Natural killer cell (primary cell): ENCODE measurements at regions not wholly inside any gene's neighbourhood (a gene's known extent, or its start where the extent isn't known, plus 50 kb on each side); places are given as distances from the start of the nearest gene placed in this dataset.

Experiments
- ATAC-seq, 3 donors: fragments of 150-1000 bp in 2 of 3; fragments of 200-7000 bp in 1 of 3; cut with Tn5 transposase; 1 replicate in 1 of 3; 2 replicates in 2 of 3; pipeline ENCODE4 v1.10.0; 2021; ENCODE audit warnings: mild to moderate bottlenecking in 2 of 3, moderate library complexity in 2 of 3
- DNase-seq, 2 donors: peaks; one replicate each; pipeline versions ENCODE4 v3.0.0 to v3.0.0-alpha.2; 2013 to 2021; ENCODE audit warnings: mixed read lengths in 1 of 2
- H3K27ac ChIP-seq: one replicate; pipeline ENCODE4 v1.5.1; 2013; ENCODE audit warnings: mild to moderate bottlenecking, low read length
- H3K27me3 ChIP-seq: one replicate; pipeline ENCODE4 v1.6.1; 2013; ENCODE audit warnings: low read length; ENCODE audit not compliant: control insufficient read depth, insufficient read depth
- H3K36me3 ChIP-seq: one replicate; pipeline ENCODE4 v1.6.1; 2013; ENCODE audit warnings: low read length; ENCODE audit not compliant: control insufficient read depth, insufficient read depth
- H3K4me1 ChIP-seq: one replicate; pipeline ENCODE4 v1.6.1; 2013; ENCODE audit warnings: low read length; ENCODE audit not compliant: control insufficient read depth, insufficient read depth
- H3K4me3 ChIP-seq: one replicate; pipeline ENCODE4 v1.5.1; 2013; ENCODE audit warnings: low read length
- H3K9me3 ChIP-seq: one replicate; pipeline ENCODE4 v1.6.1; 2013; ENCODE audit warnings: low read length; ENCODE audit not compliant: control insufficient read depth, insufficient read depth
- H3K27ac Mint-ChIP-seq, 2 donors: one replicate each; pipeline ENCODE4 v1.8.0; 2022; ENCODE audit warnings: mild to moderate bottlenecking in 2 of 2, mixed read lengths in 2 of 2, moderate library complexity in 1 of 2
- H3K27me3 Mint-ChIP-seq, 2 donors: one replicate each; pipeline ENCODE4 v1.8.0; 2022; ENCODE audit warnings: low read depth in 2 of 2, mixed read lengths in 2 of 2
- H3K36me3 Mint-ChIP-seq: one replicate; pipeline ENCODE4 v1.8.0; 2022; ENCODE audit warnings: mixed read lengths
- H3K4me1 Mint-ChIP-seq, 2 donors: one replicate each; pipeline ENCODE4 v1.8.0; 2022; ENCODE audit warnings: mixed read lengths in 2 of 2
- H3K4me3 Mint-ChIP-seq: one replicate; pipeline ENCODE4 v1.8.0; 2022; ENCODE audit warnings: mild to moderate bottlenecking, moderate library complexity, mixed read lengths
- H3K9me3 Mint-ChIP-seq, 2 donors: one replicate each; pipeline ENCODE4 v1.8.0; 2022; ENCODE audit warnings: mixed read lengths in 2 of 2
- WGBS: methylation state at CpG from one replicate; pipeline ENCODE4 v1.1.7; 2013; ENCODE audit warnings: missing lambda C conversion rate; ENCODE audit not compliant: insufficient coverage; 5-methylcytosine and 5-hydroxymethylcytosine counted together
- intact Hi-C: fragments of 100-400 bp; cut with micrococcal nuclease; formaldehyde crosslinking; loops from one replicate; pipeline ENCODE4 v1.14.2; 2022
- TF ChIP-seq, protein P1 (sequence below): fragments of 200-600 bp; IDR thresholded peaks from one replicate; pipeline ENCODE4 v1.8.0; 2022; ENCODE audit warnings: antibody characterized with exemption

DNA sequence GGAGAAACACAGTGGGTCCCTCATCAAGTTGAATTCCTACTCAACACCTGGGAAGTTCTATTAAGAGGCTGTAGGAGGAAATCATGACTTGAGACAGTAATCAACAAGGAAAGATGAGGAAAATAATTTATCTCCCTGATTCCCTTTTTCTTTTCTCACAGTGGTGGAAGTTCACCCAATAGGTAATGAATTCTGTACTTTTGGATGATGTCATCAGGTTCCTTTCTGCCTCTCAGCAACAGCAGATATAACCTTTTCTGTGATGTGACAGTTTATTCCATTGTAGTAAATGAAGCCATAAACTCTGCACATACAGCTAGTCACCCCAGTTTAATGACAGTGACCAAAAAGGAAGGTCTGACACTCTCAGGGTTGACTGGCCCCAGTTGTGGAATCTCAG is 1265.0 kb downstream of the NXPH1 start:
- Histone ChIP-seq H3K9me3 (peaks cover 7% of the 10 kb centered on the region), H3K4me1 (no peaks in the 10 kb centered on the region), H3K4me3 (no peak overlapping the region), H3K27ac (no peak overlapping the region), H3K36me3 (no peaks in the 10 kb centered on the region), H3K27me3 (no peaks in the 10 kb centered on the region)
- no peaks in the 10 kb centered on the region for H3K4me1 Mint-ChIP-seq
- no peak overlapping the region for H3K4me3 Mint-ChIP-seq
- H3K9me3 Mint-ChIP-seq = peaks cover 8 to 10% of the 10 kb centered on the region in 2 donors
- no peaks in the 10 kb centered on the region for H3K36me3 Mint-ChIP-seq
- ATAC-seq (no peak), DNase-seq (no peak)
- TF ChIP-seq, protein P1, sequence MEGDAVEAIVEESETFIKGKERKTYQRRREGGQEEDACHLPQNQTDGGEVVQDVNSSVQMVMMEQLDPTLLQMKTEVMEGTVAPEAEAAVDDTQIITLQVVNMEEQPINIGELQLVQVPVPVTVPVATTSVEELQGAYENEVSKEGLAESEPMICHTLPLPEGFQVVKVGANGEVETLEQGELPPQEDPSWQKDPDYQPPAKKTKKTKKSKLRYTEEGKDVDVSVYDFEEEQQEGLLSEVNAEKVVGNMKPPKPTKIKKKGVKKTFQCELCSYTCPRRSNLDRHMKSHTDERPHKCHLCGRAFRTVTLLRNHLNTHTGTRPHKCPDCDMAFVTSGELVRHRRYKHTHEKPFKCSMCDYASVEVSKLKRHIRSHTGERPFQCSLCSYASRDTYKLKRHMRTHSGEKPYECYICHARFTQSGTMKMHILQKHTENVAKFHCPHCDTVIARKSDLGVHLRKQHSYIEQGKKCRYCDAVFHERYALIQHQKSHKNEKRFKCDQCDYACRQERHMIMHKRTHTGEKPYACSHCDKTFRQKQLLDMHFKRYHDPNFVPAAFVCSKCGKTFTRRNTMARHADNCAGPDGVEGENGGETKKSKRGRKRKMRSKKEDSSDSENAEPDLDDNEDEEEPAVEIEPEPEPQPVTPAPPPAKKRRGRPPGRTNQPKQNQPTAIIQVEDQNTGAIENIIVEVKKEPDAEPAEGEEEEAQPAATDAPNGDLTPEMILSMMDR = no peak
- H3K27me3 Mint-ChIP-seq = no peaks in the 10 kb centered on the region
- no peak overlapping the region for H3K27ac Mint-ChIP-seq
- intact Hi-C loops = no loop called here

DNA sequence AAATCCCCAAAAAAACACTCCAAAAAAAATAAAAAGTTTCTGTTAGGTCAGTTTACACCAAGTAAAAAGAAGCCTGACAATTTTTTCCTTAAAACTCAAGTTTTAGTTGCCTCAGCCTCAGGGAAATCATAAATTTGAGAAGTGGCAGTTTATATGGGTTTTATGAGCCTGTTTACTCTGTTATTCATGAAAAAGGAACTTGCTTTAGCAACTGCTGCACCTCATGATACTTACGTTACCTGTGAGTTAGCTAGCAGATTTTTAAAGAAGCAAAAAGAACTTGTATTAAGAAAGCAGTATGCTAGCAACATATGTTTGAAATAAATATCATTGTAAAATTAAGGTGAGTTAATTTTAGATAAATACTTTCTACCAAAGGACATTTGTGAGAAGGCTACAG is 1264.5 kb upstream of the PHF14 start:
- H3K36me3 Mint-ChIP-seq = no peaks in the 10 kb centered on the region
- WGBS = 40% methylated on average over 1 of the region's 1 CpG
- H3K4me1 Mint-ChIP-seq = no peaks in the 10 kb centered on the region
- no peaks in the 10 kb centered on the region for H3K9me3 ChIP-seq
- no peak overlapping the region for H3K4me3 Mint-ChIP-seq
- DNase-seq = no peak
- intact Hi-C loops = no loop called here
- TF ChIP-seq, protein P1 = no peak
- no peak overlapping the region for H3K27ac Mint-ChIP-seq
- H3K27ac ChIP-seq = no peak overlapping the region
- peaks cover 5 to 8% of the 10 kb centered on the region in 2 donors for H3K9me3 Mint-ChIP-seq
- no peaks in the 10 kb centered on the region for H3K27me3 Mint-ChIP-seq
- no peak overlapping the region for H3K4me3 ChIP-seq
- no peak for ATAC-seq
- H3K4me1 ChIP-seq = no peaks in the 10 kb centered on the region
- H3K36me3 ChIP-seq = no peaks in the 10 kb centered on the region
- no peaks in the 10 kb centered on the region for H3K27me3 ChIP-seq

DNA sequence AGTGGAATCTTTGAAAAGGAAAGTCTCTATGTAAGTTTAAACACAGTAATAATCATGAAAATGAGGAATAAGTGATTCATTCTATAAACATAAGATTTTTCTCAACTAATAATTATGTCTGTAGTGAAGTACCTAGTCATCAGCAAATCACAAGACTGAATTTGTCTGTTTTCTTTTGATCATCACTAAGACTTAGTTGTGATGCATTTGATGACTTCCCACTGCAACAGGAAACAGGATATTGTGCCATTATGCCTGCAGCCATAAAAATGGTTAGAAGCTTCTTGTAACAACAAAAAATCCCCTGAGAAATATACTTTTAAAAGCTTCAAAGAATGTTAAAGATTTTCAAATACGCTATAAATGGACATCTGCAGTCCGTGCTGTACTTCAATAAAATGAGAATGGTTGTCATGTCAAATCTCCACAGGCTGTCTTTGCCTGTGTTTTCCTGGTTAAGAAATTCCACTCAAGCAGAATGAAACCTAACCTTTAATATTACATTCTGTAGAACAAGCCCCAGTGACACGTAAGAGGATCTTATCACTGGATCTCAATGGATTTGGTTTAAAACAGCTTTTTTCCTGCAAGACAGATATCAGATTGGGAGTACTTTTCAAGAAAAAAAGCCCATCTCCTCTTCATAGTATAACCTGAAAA is 1262.3 kb upstream of the PHF14 start:
- DNase-seq = no peak
- intact Hi-C loops = no loop called here
- Histone ChIP-seq H3K27ac (no peak overlapping the region), H3K27me3 (no peaks in the 10 kb centered on the region), H3K4me1 (no peaks in the 10 kb centered on the region), H3K9me3 (no peaks in the 10 kb centered on the region), H3K4me3 (no peak overlapping the region), H3K36me3 (no peaks in the 10 kb centered on the region)
- TF ChIP-seq, protein P1 = no peak
- no peaks in the 10 kb centered on the region for H3K4me1 Mint-ChIP-seq
- no peak overlapping the region for H3K27ac Mint-ChIP-seq
- H3K36me3 Mint-ChIP-seq = no peaks in the 10 kb centered on the region
- H3K4me3 Mint-ChIP-seq = no peak overlapping the region
- 92% methylated on average over 3 of the region's 3 CpGs for WGBS
- no peak for ATAC-seq
- H3K9me3 Mint-ChIP-seq = peaks cover 4 to 11% of the 10 kb centered on the region in 2 donors
- H3K27me3 Mint-ChIP-seq = no peaks in the 10 kb centered on the region

DNA sequence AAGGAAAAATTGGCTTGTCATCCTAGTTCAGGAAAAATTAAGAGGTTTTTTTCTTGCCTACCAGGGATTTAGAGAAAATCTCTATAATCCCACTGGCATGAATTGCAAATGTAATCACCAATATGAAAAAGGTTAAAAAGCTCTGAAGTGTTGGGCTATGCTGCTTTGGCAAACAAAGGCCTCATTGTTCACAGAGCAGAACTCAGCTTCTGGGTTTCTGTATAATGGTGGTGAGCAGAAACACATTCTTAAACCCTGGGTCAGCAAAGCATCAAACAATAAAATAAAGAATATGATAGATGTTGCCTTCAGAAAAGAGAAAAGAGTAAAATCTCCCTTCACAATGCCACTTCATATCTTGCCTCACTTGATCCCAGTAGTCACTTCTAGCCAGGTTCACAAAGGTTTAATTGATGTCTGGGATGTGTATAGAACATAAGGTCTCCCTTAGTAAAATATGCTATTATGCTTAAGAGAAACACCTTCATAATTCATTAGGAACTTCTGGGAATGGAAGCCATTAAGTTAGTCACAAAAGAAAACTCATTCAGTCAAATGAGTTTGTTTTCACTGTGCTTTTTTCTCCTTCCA is 1255.5 kb upstream of the PHF14 start:
- no peak overlapping the region for H3K4me3 Mint-ChIP-seq
- H3K36me3 ChIP-seq = no peaks in the 10 kb centered on the region
- H3K4me3 ChIP-seq = no peak overlapping the region
- H3K27ac ChIP-seq = no peak overlapping the region
- H3K9me3 ChIP-seq = no peaks in the 10 kb centered on the region
- ATAC-seq (no peak), DNase-seq (no peak)
- no peaks in the 10 kb centered on the region for H3K27me3 ChIP-seq
- no peaks in the 10 kb centered on the region for H3K4me1 Mint-ChIP-seq
- no peak overlapping the region for H3K27ac Mint-ChIP-seq
- H3K36me3 Mint-ChIP-seq = no peaks in the 10 kb centered on the region
- H3K27me3 Mint-ChIP-seq = no peaks in the 10 kb centered on the region
- intact Hi-C loops = no loop called here
- H3K9me3 Mint-ChIP-seq = peaks cover 5 to 13% of the 10 kb centered on the region in 2 donors
- no peaks in the 10 kb centered on the region for H3K4me1 ChIP-seq
- TF ChIP-seq, protein P1 = no peak
